Kidney epithelial cell (primary cell): ENCODE measurements at regions not wholly inside any gene's neighbourhood (a gene's known extent, or its start where the extent isn't known, plus 50 kb on each side); places are given as distances from the start of the nearest gene placed in this dataset.

Experiments
- DNase-seq: peaks from one replicate; pipeline ENCODE4 v3.0.0-alpha.2; 2010; ENCODE audit warnings: low read depth
- H3K27me3 ChIP-seq: 2 replicates; pipeline ENCODE4 v1.6.0; 2011; ENCODE audit warnings: low read length; ENCODE audit not compliant: control insufficient read depth, insufficient read depth
- H3K36me3 ChIP-seq: 2 replicates; pipeline ENCODE4 v1.5.1; 2011; ENCODE audit warnings: low read length; ENCODE audit not compliant: control insufficient read depth, insufficient read depth
- H3K4me3 ChIP-seq: 2 replicates; pipeline ENCODE4 v1.5.1; 2011; ENCODE audit warnings: low read depth, mild to moderate bottlenecking, control low read depth, low read length
- TF ChIP-seq, protein P1 (sequence below): IDR thresholded peaks from 2 replicates; pipeline ENCODE4 v1.5.1; 2011; ENCODE audit warnings: mild to moderate bottlenecking, moderate library complexity, low read length, control low read depth, inconsistent platforms; ENCODE audit not compliant: insufficient read depth, poor library complexity, severe bottlenecking

DNA sequence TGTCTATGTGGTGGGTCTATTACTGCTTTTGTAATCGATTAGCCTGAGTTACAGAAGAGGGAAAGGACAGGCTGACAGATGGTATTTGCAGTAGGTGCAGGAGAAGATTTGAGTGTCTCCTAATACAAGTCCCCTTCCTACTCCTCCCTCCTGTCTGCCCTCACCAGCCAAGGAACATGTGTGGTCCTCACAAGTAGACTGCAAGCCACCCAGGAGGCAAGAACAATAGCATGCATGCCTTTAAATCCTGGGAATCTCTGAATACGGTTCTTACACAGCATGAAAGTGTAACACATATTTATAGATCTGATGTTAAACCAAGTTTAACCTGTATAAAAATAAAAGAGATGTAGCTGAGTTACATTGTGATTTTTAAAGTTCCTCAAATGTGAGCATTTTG lies 117.0 kb downstream of the PTCSC3 start:
- no peak overlapping the region for H3K4me3 ChIP-seq
- TF ChIP-seq, protein P1, sequence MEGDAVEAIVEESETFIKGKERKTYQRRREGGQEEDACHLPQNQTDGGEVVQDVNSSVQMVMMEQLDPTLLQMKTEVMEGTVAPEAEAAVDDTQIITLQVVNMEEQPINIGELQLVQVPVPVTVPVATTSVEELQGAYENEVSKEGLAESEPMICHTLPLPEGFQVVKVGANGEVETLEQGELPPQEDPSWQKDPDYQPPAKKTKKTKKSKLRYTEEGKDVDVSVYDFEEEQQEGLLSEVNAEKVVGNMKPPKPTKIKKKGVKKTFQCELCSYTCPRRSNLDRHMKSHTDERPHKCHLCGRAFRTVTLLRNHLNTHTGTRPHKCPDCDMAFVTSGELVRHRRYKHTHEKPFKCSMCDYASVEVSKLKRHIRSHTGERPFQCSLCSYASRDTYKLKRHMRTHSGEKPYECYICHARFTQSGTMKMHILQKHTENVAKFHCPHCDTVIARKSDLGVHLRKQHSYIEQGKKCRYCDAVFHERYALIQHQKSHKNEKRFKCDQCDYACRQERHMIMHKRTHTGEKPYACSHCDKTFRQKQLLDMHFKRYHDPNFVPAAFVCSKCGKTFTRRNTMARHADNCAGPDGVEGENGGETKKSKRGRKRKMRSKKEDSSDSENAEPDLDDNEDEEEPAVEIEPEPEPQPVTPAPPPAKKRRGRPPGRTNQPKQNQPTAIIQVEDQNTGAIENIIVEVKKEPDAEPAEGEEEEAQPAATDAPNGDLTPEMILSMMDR: no peak
- H3K36me3 ChIP-seq: no peaks in the 10 kb centered on the region
- DNase-seq: no peak
- H3K27me3 ChIP-seq: no peaks in the 10 kb centered on the region

DNA sequence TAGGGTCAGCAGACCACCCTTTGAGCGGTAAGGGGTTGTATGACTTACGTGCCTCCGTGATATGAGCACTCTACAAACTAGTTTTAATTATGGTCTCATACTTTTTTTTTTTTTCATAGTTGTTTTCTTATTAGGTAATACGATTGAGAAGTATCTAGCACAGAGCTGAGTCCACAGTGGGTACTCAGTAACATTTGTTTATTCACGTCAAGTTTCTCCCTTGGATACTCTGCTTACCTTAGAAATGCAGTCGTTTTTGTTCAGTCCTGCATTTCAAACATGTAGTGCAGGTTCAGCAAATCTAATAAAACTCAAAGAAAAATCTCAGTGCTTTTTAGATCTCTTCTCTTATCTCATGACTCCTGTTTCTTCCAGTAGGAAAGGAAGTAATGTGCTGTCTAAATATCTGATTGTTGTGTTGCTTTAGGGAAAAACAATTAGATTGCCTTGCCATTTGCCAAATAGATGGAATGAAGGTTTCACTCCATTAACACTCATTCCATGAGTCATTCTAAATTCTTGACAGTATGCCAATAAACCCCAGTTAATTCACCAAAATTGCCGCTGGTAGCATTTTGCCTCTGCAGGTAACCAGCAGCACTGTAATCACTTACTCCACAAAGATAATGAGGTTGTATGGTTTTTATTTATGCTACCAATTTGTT lies 118.9 kb downstream of the PTCSC3 start:
- Histone ChIP-seq H3K27me3 (no peaks in the 10 kb centered on the region), H3K4me3 (no peak overlapping the region), H3K36me3 (no peaks in the 10 kb centered on the region)
- peak; percentile 55 for DNase-seq
- TF ChIP-seq, protein P1: no peak

DNA sequence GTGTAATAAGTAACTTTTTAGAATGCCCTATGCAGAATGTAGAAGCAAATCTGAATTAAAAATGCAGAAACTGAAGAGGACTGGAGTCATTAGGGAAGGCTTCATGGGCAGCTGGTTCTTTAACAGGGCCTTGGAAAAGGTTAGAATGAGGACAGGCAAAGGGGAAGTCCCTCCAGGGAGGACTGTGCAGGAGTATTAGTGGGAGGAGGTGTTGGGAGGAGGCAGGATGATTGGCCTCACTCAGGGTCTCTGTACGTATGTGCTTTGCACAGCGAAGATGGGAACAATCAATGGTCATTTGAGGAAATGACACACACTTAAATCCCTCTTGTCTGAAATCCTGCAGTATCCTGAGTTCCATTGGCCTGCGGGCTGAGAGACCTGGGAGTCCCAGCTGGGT lies 119.7 kb downstream of the PTCSC3 start:
- H3K27me3 ChIP-seq: no peaks in the 10 kb centered on the region
- H3K4me3 ChIP-seq: no peak overlapping the region
- no peak for DNase-seq
- no peaks in the 10 kb centered on the region for H3K36me3 ChIP-seq
- TF ChIP-seq, protein P1: no peak

DNA sequence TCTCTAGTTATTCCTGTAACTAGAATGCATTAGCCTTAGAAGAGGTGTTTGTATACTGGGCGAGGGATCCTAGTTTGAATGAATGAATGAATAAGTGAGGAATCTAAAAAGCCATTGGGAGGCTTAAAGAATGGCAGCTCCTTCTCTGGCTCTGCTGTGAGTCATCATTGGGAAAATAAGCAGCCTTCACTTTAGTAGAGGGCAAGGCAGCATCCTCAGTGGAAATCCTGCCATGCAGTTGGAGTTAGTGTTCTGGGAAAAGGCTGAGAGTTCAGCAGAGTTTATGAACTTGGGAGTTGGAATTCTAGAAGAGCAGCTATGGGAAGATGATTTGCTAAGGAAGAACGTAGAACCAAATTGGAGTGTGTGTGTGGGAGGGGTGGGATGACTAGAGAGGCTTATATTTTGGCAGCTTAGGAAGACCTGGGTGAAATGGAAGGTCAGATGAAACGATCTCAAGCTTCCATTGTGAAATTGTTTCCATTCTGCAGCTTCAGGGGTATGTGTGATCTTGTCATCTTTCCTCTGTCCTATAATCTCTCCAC lies 120.8 kb downstream of the PTCSC3 start:
- TF ChIP-seq, protein P1: no peak
- H3K36me3 ChIP-seq: no peaks in the 10 kb centered on the region
- no peak for DNase-seq
- no peak overlapping the region for H3K4me3 ChIP-seq
- no peaks in the 10 kb centered on the region for H3K27me3 ChIP-seq

GRCh38 chr14:36055052-36055378 lies 121.5 kb downstream of the PTCSC3 start:
- H3K27me3 ChIP-seq: no peaks in the 10 kb centered on the region
- DNase-seq: no peak
- no peak overlapping the region for H3K4me3 ChIP-seq
- no peaks in the 10 kb centered on the region for H3K36me3 ChIP-seq
- TF ChIP-seq, protein P1: no peak
